Keratinocyte (primary cell): ENCODE measurements at regions not wholly inside any gene's neighbourhood (a gene's known extent, or its start where the extent isn't known, plus 50 kb on each side); places are given as distances from the start of the nearest gene placed in this dataset.
"Not testable (repeated sequence)": the region's sequence is repeated elsewhere in the genome, so short reads cannot be mapped to it uniquely, and the experiment has no call there.

Experiments used
- EZH2 ChIP-seq: IDR thresholded peaks from one replicate; pipeline ENCODE4 v1.6.1; 2012; ENCODE audit warnings: inconsistent platforms, mild to moderate bottlenecking, low read length, moderate library complexity
- TF ChIP-seq, protein P1 (sequence below), 3 experiments: IDR thresholded peaks in 1 of 3; conservative IDR thresholded peaks in 1 of 3; optimal IDR thresholded peaks in 1 of 3; 2 replicates in 2 of 3; 3 replicates in 1 of 3; pipeline versions ENCODE3 to v1.5.1; 2011; ENCODE audit warnings: low read length in 3 of 3, mild to moderate bottlenecking in 3 of 3, moderate library complexity in 2 of 3, control low read depth in 1 of 3, inconsistent platforms in 1 of 3; ENCODE audit not compliant: insufficient read depth in 2 of 3; ENCODE audit errors: extremely low read depth in 1 of 3

DNA sequence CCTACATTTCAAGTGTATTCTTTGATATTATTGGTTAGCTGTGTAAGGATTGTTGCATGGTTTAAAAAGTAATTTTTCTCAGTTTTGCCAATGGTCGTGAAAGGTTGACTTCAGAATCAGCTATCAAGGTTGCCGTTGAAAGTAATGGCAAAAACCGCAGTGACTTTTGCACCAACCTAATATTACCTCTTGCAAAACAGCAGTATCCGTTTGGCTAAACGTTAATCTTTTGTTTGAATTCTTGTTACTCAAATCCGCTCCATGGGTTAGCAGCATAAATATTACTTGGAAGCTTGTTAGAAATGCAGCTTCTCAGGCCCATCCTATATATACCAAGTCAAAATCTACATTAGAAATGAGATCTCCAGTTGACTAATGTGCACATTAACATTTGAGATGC is 141.6 kb upstream of the PRSS12 start:
- TF ChIP-seq, protein P1, sequence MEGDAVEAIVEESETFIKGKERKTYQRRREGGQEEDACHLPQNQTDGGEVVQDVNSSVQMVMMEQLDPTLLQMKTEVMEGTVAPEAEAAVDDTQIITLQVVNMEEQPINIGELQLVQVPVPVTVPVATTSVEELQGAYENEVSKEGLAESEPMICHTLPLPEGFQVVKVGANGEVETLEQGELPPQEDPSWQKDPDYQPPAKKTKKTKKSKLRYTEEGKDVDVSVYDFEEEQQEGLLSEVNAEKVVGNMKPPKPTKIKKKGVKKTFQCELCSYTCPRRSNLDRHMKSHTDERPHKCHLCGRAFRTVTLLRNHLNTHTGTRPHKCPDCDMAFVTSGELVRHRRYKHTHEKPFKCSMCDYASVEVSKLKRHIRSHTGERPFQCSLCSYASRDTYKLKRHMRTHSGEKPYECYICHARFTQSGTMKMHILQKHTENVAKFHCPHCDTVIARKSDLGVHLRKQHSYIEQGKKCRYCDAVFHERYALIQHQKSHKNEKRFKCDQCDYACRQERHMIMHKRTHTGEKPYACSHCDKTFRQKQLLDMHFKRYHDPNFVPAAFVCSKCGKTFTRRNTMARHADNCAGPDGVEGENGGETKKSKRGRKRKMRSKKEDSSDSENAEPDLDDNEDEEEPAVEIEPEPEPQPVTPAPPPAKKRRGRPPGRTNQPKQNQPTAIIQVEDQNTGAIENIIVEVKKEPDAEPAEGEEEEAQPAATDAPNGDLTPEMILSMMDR (optimal IDR thresholded peaks at IDR 0.05 in 1 of 3, IDR thresholded peaks at IDR 0.05 in 1 of 3, conservative IDR thresholded peaks at IDR 0.05 in 1 of 3; ENCODE audit: extremely low read depth in 1 of 3, insufficient read depth in 2 of 3, low read length in 3 of 3): not testable (repeated sequence)
- not testable (repeated sequence) for TF ChIP-seq EZH2
